NCI-H460 (cell line): ENCODE measurements at regions not wholly inside any gene's neighbourhood (a gene's known extent, or its start where the extent isn't known, plus 50 kb on each side); places are given as distances from the start of the nearest gene placed in this dataset.

Source experiments
- DNase-seq: peaks from one replicate; pipeline ENCODE4 v3.0.0-alpha.2; 2016; ENCODE audit warnings: low read depth; ENCODE audit errors: extremely low read depth
- small RNA-seq, 2 experiments: library from RNA; depleted of rRNA; stranded (forward); fragments of <200 nt; gene quantifications; one replicate each; pipeline ENCODE3, GENCODE V24; 2014

DNA sequence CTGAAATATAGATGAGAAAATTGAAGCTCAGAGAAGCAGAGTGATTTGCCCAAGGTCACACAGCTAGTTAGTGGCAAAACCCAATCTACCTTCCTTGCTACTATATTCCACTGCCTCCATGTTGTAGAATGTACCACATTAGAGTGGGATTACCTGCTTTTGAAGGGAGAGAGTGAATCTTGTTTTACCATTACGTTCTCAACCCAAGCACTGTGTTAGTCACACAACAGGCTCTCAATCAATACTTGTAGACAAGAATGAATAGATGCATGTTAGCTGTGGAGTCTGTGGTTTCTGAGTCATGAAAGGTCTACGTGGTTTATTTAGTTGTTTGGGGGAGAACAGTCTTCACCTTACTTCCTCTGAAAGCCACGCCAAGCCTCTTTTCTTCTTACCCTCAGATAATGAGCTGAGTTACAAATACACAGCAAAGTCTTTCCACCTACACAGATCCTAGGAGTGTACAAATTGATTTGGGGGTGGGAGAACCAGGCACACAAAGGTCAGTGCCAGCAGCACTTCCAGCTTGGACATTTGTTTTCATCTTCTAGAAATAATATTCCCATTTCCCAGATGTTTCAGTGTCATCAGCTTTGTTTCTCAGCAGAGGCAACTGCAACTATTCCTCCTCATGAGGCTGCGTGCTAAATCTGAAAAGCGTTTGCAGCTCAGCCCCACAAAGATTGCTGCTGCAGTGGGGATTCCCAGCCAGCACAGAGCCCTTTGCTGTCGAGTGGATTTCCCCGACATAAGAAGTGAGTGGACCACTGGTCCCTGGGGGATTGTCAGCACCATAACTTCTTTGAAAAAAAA lies 71.5 kb upstream of the ADO start:
- no peak for DNase-seq

DNA sequence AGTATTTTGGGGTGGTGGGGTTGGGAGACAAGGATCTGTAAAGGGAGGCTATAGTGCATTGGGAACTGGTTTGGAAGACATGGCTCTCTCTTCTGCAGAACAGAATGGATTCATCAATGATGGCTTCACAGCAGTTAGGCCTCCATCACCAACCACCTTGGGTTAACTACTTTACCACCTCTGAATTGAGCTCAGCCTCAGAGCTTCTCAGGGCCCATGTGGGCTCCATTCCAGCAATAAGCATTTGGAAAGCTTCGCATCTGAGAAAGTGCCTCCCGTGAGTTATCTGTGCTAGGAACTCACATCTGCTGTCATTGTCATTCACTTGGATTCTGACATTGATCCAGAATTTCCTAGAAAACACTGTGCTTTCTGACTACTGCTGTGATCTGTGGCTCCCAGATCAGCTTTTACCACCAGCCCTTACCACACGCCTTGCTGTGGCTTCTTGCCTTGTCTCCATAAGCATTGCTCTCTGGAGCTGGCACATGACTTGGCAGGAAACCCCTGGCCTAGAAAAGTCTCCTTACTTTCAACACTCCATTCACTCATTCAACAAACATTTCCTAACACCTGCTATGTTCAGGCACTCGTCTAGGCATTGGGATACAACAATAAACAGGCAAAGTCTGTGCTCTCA lies 70.7 kb upstream of the ADO start:
- no peak for DNase-seq

DNA sequence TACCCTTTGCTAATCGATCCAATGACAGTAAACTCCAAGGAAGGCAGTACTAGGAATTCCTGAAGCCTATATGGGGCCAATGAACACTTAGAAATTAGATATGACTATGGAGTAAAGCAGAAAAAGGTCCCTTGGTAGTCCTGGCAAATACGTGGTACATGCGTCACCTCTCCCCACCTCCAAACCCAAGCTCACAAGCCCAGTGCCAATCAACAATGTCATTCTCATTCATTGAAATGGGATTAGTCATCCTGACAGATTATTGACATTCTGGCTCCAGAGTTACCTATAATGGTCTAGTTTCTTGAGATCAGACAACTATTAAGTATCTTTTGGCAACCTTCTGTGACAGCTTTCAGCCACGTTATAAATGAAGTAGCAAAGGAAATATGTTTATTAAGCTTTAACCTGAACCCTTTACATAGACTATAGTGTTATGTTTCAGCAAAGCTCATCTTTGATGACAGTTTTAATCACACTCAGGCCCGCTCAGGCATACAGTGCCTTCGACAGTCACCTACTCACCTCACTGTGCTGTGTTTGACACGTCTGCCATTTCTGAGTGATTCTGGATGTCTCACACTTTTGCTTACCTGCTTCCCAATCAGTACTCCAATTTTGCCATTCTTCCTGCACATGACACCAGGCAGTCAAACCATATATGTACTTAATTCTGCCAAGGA lies 69.6 kb upstream of the ADO start:
- DNase-seq: no peak

DNA sequence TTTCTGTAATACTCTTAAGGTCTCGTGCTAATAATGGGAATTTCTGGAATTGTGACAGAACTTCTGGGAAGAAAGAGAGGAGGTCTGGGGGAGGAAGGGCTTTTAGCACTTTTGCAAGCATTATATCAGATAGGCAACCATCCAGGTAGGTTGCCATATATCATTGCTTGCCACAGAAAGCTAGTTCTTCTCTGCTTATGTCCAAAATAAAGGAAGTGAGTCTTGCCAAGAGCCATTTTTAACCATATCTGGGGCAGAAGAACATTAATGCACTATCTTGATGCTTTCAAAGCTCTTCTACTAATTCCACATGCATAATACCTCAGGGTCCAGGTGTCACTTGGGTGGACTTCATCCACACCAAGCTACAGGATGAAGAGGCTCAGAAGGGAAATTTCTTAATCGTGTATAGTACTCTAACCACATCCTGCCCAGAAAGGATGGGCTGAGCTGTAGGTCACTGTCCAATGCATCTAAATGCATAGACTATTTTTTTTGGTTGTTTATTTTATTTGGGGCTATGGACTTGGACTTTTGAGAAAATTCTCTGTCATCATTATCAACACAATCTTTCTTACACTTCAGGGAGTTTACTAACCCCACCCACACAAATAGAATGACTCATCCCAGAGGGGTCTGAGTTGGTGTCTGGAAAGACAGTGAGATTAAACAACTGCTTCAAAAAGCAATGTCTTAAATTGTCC lies 68.9 kb upstream of the ADO start:
- no peak for DNase-seq

DNA sequence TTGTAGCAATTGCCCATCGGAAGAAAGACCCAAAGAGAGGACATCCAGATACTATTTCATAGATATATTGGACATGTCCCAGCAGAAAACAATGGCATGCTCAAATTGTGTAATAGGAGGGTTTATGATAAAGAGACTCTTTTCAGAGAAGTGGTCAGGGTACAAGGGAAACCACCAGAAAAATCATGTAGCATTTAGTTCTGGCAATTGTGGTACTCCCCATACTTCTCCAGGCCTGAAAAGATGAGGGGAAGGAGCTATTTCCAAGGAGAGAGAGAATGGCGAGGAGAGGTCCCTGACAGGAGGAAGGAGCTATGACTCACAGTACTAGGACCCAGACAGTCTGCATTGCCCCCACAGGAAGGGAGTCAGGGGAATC lies 68.4 kb upstream of the ADO start:
- no peak for DNase-seq

DNA sequence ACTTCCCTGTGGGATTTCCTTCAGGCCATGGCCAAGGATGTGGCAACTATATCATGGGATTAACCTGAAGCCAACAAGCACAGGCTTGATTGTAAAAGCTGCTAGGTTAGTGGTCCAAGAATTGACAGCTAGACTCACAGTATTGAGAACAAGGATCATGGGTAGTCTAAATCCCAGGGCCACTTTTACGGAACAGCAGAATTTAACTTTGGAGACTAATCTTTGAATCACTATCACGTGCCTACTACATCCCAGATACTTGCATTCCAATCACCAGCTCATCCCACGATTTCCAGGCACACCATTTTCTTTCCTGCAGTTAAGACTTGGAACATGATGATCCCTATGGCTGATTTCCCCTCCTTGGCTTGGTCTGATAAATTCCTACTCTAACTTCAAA lies 65.6 kb upstream of the ADO start:
- DNase-seq: no peak

DNA sequence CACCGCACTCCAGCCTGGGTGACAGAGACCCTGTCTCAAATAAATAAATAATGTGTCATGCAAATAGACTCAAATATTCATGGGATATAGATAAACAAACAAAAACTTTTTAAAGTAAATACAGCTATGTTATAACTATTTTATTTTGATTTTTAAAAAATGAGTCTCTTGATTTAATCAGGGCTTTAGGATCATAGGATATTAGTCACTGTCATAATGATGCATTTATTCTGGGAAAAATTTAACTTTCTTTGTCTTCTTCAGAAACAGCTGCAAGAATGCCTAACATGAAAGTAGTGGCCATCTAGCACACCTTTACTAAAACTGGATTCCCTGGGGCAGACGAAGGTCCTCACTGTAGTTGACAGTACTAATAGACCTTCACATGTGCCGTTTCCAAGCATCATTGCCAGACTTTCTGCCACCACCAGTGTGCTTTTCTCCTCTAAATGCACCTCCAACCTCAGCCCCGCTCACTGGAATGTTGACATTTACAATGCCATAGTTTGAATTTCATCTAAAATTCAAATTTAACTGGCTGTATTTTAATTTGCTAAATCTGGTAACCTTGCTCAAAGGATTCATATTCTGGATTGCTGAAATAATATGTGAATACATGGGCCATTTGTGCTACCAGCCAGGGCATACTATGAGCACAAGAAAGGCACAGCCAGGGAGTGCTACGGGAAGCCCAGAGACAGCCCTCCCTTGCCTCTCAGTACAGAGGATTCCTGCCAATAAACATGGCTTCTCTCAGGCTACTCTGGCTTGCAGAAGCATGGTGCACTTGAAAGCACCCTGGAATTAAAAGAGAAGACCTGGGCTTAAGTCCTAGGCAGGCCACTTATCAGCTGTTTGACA lies 63.4 kb upstream of the ADO start:
- no peak for DNase-seq

DNA sequence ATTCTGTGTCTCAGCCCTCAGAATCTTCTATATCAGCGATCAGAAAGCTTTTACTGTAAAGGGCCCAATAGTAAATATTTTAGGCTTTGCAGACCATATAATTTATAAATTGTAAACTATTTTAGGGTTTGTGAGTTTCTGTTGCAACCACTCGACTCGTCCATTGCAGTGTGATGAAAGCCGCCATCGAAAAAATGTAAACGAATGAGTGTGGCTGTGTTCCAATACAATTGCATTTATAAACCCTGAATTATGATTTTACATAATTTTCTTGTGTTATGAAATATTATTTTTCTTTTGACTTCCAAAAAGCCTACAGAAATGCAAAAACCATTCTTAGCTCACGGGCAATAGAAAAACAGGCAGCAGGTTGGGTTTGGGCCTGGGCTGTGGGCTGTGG lies 62.5 kb upstream of the ADO start:
- DNase-seq: no peak

DNA sequence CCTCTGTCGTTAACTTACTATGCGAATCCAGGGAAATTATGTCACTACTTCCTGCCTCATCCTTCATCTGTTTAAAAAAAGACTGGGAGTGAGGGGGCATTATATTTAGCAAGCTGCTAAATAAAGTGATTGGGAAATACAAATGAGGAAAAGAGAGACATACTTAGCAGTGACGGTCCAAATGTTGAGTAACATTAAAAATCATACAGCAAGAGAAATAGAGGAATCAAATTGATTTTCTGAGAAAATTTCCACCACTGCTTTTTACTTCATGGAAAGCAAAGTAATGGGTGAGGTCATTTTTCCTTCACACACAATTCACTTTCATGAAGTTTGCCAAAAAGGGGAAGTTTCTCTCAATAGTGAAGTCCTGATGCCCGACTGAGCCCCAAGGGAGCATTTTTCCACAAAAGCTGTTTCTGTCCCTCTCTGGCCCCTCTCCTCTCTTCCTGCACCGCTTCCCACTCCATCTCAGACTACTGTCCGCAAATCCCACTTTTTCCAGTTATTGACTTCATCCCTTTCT lies 61.9 kb upstream of the ADO start:
- no peak for DNase-seq

DNA sequence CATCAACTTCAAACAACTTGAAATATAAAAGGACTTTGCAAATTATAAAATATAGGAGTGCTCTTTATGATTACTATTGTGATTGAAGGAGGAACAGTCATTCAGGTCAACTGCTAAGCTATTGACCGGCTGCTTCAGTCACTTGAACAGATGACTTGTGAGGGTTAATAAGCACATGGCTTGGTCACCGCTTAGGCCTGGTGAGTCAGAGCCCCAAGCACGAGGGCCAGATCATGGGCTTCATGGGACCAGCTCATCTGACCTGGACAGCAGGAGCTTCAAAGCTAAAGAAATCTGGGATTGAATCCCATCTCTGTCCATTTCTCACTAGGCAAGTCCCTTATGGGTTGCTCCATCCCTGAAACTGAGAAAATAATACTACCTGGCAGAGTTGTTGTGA lies 60.4 kb upstream of the ADO start:
- no peak for DNase-seq

DNA sequence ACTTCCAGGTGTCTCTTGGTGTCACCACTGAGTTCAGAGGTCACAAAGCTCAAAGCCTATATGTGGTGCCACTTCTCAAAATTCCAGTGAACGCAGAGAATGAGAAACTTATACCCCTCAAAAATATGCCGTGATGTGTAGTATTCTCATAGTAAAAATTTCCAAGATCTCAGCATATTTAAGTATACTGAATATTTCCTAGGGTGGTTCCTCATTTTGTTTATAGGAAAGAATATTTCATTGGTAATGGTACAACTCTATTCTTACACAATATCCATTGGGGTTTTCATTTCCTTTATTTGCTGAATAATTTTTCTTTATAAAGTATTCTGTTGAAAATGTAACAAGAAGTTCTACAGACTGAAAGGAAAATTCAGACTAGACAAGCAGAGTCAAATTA lies 58.9 kb upstream of the ADO start:
- DNase-seq: no peak

DNA sequence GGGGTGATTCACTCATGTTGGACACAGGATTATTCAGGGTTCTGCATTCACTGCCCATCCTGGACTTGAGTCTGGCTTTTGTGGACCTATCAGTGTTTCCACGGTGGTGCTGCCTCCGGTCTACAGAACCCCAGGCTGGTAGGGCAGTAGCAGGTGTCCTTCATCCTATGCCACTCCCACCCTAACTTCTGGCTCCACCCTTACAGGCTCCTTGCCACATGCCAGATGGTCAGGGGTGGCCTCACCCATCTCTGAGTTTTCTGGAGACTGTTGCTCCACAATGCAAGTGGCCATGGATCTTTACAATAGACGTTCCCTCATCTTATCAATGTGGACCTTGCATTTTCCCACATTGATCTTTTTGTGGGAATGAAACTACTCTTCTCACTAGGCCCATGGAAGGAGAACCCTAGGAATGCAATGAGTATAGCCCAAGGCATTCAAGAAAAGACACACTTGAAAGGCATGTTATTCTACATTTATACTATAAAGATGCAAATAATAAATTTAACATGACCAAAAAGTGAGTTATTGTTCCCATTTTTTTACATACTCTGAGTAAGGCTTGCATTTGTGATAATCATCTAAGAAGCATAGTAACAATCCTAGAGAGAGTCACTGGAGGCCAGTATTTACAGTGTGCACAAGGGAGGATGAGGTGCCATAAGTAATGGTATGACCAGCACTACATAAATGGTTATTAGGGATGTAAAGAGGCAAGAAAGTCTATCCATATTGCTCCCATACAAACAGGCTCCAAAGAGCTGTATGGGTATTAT lies 57.4 kb upstream of the ADO start:
- no peak for DNase-seq

DNA sequence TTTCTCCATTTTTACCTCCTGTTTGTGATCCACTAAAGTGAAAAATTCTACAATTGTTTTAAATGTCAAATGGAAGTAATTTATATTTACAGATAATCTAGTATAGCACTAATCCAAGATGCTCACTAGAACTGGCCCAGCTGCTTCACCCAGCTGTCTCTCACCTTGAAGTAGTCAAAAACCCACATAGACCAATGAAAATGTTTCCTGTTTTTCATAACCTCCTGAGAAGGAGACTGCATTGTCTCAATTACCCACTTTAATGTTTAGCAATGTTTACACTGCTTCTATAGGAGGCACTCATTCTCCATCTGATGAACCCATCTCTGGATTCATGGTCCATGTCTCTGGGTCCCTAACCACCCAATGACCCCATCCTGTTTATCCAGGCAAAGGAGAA lies 56.1 kb upstream of the ADO start:
- no peak for DNase-seq

DNA sequence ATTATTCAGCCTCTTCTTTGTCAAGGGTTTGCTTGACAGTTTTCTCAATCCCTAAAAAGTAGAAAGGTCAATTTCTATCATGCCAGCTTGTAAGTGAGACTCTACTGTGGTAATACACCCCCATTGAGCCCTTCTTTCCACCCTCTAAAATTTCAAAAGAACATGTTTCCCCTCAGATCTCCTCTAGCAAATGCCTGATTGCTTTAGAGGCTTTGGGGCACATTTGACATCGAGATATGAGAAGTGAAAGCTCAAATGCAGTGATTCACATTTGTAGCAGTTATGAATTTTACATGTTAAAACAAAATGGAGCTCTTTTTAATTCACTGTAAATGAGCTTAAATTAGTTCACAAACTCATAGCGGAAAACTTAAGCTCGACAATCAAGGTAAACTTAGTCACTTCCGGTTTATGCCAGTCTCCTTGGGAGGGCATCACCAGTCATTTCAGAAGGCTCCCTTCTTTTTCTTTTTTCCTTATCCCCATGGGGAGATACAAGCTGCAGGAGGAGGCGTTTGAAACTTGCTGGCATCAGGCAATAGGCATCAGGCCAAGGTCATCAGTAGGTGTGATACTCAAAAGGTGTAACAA lies 55.3 kb upstream of the ADO start:
- no peak for DNase-seq

Small RNA genes in the stretch of these regions (small RNA-seq; reads per million reads assigned to genes)
- gene ALDH7A1P4: 0 reads per million in 2 experiments
